ENCODE measurements at regions not wholly inside any gene's neighbourhood (a gene's known extent, or its start where the extent isn't known, plus 50 kb on each side); places are given as distances from the start of the nearest gene placed in this dataset.
"Not testable (repeated sequence)": the region's sequence is repeated elsewhere in the genome, so short reads cannot be mapped to it uniquely, and the experiment has no call there.

GRCh38 chr4:23516716-23517115 is 373.1 kb downstream of the PPARGC1A start:
- DNase-seq = no peak

DNA sequence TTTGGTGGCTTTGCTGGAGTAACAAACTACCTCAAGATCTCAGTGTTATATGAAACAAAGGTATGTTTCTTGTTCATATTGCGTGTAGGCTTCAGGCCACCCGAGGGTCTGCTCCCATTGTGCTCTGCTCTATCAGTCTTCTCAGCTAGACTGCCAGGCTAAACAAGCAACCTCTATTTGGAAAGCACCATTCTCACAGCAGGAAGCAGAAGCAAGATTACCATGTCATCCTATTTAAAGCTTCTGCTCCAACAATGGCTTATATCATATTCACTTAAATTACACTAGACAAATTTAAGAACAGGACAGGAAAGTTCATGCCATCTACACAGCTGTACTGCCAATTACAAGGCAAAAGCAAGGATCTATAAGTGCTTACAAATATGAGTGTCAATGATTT is 385.8 kb downstream of the PPARGC1A start:
- DNase-seq = no peak

- DNase-seq = no peak
Measured at GRCh38 chr4:23500894-23501449, 388.9 kb downstream of the PPARGC1A start.

DNA sequence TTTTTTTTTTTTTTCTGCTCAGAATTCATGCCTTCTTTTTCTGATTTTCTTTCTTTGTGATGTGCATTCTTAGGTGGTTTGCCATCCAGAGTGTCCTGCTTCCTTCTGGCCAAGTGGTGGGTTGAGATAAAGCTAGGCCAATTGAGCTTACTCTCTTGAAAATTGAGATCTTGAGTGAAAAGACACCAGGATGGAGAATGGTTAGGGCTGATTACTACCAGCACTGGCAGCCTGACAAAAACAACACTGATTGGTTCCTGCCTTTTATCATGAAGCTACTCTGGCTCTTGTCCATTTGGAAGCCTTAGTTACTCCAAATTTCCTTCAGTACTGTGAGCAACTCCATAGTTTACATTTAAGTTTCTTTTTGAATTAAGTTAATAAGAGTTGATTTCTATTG is 404.0 kb downstream of the PPARGC1A start:
- no peak for DNase-seq

- DNase-seq = no peak
Measured at GRCh38 chr4:23484689-23485088, 405.2 kb downstream of the PPARGC1A start.

DNA sequence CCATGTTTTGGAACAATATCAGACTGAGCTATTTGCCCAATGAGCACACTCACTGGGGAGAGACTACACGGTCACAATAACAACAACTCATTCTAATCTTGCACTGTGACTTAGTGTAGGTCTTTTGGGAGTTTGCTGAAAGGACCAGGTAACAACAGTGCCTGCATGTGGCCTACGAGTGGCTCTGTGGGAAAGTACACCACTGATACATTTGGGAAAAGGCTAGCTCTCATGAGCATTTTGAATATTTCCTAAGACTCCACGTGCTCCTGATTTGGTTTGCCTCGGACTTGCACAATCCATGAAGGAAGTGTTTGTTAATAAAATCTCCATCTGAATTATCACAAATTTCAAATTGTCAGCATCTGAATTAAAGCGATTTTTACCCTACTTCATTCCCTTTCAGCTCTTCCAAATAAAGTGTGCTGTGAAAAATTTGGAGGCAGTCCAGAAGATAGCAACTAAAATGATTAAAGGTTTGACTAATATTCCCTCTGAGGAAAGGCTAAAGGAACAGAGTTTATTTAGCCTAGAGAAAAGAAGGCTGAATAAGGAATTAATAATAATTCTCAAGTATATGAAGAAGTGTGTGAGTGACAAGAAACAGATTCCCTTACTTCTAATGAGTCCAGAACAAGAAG is 406.4 kb downstream of the PPARGC1A start:
- DNase-seq = no peak

DNA sequence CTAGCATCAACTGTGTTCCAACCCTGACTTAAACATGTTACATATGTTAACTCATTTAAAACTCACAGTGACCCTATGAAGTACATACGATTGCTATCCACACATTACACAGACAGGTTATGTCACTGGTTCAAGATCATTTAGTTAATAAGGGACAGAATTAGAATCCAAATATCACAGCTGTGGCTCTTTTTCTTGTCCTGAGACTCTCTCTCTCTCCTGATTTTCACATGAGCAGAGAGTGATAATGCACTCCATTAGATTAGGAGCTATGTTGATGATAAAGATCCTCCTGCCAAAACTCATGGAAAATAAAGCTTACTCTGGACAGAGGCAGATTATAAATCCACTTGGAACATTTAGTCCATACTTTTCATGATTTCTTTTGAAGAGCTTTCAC is 408.3 kb downstream of the PPARGC1A start:
- no peak for DNase-seq

DNA sequence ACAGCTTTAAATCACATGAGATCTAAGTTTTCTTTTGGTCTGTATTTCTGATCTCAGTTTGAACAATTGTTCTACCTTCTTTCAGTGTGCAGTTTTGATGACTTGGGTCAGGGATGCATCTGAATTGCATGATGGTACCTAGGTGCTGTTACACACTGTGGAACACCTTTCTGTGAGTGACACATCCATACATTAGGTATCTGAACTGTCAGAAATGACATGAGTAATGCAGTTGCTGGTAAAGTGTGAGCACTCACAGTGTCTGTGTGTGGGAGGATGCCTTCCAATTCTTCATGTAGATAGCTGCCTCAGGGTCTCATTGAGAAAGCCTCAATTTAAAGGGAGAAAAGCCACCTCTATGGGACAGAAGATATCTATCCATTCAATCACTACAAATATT is 411.9 kb downstream of the PPARGC1A start:
- no peak for DNase-seq

DNA sequence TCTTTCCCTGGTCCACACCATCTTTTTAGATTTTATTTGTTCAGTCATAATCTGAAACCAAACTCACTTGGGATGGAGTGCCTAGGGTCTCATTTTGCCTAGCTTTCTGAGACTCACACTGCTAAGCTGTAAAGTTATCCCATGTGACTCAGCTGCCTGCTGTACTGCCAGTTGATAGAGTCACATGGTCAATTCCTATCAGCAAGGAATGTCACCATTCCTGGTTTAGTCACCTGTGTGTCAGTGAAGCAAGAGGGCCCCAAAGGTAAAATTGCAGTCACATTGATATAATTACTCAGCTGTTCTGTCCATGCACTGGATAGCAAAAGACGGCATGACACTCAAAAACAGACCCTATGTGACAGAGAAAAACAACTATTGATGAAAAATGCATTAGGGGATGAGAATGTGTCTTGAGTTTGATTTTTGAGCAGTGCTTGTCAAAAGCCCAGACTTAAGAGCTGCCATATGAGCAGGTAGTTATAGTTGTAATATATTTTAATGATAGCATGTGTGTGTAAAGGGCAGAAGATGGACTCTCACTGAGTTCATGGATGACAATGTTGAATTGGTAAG is 413.2 kb downstream of the PPARGC1A start:
- DNase-seq = no peak

GRCh38 chr4:23463071-23463470 is 426.8 kb downstream of the PPARGC1A start:
- DNase-seq = no peak

DNA sequence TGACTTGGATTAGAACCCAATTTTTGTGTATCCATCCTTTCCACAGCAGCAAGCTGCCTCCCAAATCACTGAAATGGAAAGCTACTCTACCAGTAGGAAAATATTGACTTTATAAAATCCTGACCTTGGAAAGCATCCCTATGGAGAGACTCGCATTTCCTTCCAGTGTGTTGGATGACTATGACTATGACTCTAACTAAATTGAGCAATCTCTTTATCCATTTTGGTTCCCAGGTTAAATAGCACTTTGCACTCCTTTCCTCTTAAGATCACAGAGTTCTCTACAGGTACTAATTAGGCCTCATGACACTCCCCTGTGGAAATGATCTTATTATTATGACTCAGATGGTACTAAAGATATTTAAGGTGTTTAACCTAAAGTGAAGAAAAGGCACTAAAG is 431.8 kb downstream of the PPARGC1A start:
- no peak for DNase-seq

DNA sequence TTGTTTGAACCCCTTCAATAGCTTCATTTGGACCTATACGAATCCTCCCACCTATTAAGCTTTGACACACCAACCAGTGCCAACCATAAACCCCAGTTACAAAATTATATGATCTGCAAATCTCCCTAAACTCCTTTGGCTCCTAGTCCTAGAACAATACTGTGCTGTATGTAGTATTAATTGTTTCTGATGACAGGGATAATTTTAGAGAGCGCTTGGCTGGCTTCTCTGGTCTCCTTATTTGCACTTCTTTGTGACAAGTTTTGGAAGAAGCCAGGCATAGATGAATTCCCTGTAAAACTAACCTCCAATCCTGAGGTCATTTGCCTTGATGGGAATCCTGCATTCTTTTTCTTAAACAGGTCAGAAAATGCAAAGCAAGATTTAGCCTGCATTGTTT is 433.0 kb downstream of the PPARGC1A start:
- no peak for DNase-seq

DNA sequence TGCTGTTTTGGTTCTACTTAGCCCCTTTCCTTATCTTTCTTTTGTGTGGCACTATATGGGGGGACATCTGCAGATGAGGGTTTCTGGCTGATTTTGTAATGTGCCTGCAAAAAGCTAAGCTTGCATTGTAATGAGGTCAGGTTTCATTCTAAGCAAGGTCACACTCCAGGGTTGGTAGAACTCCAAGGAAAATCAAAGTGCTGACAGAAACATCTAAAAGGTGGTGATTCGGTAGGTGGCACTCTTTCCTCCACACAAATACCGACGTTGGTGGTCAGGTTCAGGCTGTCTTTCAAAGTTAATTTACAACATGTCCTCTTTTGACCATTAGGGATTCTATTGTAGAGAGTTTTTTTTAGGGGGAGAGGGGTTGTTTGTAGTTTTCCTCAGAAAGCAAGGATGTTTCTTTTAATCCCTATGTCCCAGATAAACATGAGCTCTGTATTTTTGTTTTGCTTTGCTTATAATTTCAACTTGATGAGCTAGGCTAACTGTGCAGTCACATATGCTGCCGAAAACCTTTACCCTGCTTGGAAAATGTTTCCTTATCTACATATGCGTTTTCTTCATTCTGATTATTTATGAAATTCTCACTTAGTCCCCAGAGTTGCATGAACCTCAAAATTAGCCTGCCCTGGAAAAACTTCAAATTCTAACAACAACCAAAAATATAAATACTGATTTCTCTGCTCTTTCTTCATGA is 434.2 kb downstream of the PPARGC1A start:
- no peak for DNase-seq

GRCh38 chr4:23441530-23442069 is 448.2 kb downstream of the PPARGC1A start:
- no peak for DNase-seq

- no peak for DNase-seq
Measured at GRCh38 chr4:23438764-23439163, 451.1 kb downstream of the PPARGC1A start.

- DNase-seq = no peak
Measured at GRCh38 chr4:23429497-23429896, 460.4 kb downstream of the PPARGC1A start.

DNA sequence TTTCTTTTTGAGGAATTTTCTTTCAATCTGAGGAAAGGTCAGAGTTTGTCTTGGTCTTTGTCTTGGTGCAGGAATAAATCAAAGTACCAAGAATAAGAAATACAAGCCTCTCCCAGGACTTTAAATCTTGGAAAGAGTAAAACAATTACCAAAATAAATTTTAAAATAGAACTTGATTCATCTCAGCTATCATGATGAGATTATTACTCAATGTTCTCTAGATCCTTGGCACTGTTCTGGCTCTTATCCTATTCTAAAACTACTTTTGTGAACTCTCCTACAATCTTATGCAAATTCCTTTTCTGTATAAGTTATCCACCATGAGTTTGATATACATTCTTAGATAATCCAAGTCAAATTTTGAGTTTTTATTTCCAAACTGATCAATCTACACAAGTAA is 464.3 kb downstream of the PPARGC1A start:
- DNase-seq = no peak

DNA sequence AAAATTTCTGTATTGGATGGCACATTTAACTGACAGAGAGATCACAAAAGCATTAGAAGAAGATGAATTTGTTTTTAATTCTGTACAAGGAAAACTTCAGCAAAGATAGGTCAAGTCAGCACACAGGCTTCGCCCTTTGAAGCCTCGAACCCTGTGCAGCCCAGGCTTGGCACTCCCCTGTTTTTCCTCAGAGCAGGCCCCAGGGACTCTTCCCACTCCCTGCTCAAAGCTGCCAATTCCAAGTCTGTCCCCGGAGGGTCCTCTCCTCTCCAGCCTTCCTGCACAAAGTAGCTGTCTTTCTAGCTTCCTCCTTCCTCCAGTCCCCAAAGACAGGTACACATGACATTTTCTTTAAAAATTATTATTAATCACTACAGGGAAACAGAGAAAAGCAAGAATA is 466.3 kb downstream of the PPARGC1A start:
- no peak for DNase-seq

DNA sequence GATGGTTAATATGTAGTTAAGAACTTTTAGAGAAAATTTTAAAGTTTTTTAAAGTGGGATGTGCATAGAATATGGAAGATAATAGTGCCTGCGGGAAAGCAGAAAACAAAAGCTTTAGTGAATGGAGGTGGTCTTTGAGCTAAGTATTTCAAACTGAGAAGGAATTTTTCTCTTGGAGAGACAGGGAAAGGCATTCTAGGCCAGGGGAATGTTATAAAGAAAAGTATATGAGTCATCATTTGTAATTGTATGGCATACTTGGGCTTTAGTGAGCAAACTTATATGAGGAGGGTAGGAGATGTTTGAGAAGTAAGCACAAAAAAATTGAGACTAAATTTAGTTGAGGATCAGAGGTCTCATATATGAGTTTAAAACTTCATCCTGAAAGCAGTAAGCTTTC is 467.0 kb downstream of the PPARGC1A start:
- DNase-seq = no peak

- DNase-seq = no peak
Measured at GRCh38 chr4:23413631-23414030, 476.2 kb downstream of the PPARGC1A start.

GRCh38 chr4:23412701-23413100 is 477.1 kb downstream of the PPARGC1A start:
- DNase-seq = no peak

- not testable (repeated sequence) for DNase-seq
Measured at GRCh38 chr4:23408913-23409312, 480.9 kb downstream of the PPARGC1A start.

DNA sequence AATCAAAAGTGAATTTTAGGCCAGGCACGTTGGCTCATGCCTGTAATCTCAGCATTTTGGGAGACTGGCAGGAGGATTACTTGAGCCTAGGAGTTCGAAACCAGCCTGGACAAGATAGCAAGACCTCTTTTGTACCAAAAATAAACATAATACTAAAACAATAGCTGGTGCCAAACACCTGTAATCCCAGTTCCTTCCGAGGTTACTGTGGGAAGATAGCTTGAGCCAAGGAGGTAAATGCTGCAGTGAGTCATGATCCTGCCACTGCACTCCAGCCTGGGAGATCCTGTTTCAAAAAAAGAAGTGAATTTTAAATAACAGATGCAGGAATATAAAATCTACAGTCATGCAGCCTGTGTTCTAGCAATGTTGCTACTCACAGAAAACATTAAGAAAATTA is 488.3 kb downstream of the PPARGC1A start:
- DNase-seq = no peak

DNA sequence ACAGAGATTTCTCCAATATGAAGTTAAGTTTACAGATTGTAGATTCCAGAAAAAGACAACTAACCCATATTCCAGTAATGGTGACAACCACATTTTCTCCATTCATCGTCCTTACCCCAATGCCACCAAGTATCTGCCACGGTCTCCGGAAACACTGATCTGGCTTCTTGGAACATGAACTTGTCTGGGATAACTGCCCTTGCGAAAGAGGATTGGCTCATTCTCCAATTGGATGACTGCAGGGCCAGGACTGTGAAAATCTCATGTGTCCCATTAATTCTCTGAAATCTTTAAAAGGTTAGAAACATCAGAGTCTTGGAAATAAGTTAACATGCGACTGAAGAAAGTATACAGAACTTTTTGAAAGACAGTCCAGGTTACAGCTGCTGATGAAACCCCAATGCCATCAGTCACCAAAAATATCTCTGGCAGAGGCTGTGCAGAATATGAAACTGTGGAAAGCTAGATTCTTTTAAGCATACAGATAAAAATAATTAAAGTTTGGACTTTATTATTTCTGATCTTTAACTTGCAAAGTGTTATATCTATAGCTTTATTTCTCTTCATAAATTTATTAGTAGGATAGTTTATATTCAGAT is 496.9 kb downstream of the PPARGC1A start:
- DNase-seq = no peak
